ENCODE measurements at regions not wholly inside any gene's neighbourhood (a gene's known extent, or its start where the extent isn't known, plus 50 kb on each side); places are given as distances from the start of the nearest gene placed in this dataset.
"Not testable (repeated sequence)": the region's sequence is repeated elsewhere in the genome, so short reads cannot be mapped to it uniquely, and the experiment has no call there.

DNA sequence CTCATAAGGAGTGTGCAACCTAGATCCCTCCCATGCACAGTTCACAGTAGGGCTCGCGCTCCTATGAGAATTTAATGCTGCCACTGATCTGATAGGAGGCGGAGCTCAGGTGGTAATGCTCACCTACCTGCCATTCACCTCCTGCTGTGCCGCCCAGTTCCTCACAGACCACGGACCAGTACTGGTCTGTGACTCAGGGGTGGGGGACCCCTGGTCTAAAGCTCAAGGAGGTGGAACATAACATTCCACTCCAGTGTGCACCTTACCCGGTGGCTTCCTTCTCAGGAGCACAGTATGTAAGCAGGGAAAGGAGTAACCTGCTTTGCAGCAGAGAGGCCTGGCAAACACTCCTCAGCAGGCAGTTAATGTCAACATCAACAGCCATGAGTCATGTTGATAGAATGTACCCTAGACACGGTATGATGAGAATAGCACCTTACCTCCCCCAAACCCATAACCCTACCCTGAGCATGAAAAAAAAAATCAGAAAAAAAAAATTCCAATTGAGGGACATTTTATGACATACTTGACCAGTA lies 273.5 kb downstream of the FGFR2 start:
- intact Hi-C loops (cut with DNase I), result no loop called here
- H3K9me3 ChIP-seq, result no peaks in the 10 kb centered on the region
- H3K27ac ChIP-seq, result peak overlapping the region in 1 of 4 donors; percentile 27
- no peaks in the 10 kb centered on the region for H3K4me1 ChIP-seq
- 57 to 62% methylated on average over 7 of the region's 7 CpGs for WGBS, 2 donors
- H3K27me3 ChIP-seq, result no peaks in the 10 kb centered on the region
- no peak for DNase-seq
- TF ChIP-seq, protein P1, sequence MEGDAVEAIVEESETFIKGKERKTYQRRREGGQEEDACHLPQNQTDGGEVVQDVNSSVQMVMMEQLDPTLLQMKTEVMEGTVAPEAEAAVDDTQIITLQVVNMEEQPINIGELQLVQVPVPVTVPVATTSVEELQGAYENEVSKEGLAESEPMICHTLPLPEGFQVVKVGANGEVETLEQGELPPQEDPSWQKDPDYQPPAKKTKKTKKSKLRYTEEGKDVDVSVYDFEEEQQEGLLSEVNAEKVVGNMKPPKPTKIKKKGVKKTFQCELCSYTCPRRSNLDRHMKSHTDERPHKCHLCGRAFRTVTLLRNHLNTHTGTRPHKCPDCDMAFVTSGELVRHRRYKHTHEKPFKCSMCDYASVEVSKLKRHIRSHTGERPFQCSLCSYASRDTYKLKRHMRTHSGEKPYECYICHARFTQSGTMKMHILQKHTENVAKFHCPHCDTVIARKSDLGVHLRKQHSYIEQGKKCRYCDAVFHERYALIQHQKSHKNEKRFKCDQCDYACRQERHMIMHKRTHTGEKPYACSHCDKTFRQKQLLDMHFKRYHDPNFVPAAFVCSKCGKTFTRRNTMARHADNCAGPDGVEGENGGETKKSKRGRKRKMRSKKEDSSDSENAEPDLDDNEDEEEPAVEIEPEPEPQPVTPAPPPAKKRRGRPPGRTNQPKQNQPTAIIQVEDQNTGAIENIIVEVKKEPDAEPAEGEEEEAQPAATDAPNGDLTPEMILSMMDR (IDR thresholded peaks at IDR 0.05), result no peak
- no peak for FAIRE-seq
- ATAC-seq, result peak; percentile 38 to 79 (median 54)
- no peaks in the 10 kb centered on the region for H3K36me3 ChIP-seq
- H3K4me3 ChIP-seq, result no peak overlapping the region

DNA sequence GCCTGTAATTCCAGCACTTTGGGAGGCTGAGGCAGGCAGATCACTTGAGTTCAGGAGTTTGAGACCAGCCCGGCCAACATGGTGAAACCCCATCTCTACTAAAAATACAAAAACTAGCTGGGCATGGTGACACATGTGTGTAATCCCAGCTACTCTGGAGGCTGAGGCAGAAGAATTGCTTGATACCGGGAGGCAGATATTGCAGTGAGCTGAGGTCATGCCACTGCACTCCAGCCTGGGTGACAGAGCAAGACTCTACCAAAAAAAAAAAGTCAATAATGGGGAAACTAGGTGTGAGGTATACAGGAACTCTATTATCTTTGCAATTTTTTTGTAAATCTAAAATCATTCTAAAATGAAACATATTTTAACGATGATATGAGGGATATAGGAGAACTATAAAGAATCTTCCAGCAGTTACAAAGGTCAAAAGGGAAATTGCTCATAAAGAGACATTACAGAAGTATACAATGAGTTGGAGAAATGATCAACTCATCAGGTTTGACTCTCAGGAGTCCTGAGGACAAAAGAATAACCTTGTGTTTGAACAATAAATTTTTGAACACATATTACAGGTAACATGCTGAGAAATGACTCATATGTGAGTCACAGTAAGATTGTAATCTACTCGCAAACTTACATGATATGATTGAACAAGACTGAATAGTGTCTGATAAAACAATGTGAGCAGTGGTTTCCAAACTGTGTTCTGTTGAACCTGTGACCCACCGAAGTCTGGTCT lies 272.6 kb downstream of the FGFR2 start:
- no peaks in the 10 kb centered on the region for H3K4me1 ChIP-seq
- intact Hi-C loops (cut with DNase I), result no loop called here
- DNase-seq, result no peak
- TF ChIP-seq, protein P1 (IDR thresholded peaks at IDR 0.05), result no peak
- peak in 3 of 4 donors; percentile 21 to 65 (median 63) for ATAC-seq
- H3K9me3 ChIP-seq, result no peaks in the 10 kb centered on the region
- 53 to 62% methylated on average over 5 of the region's 5 CpGs for WGBS, 2 donors
- no peak overlapping the region for H3K4me3 ChIP-seq
- H3K27me3 ChIP-seq, result no peaks in the 10 kb centered on the region
- no peaks in the 10 kb centered on the region for H3K36me3 ChIP-seq
- FAIRE-seq, result no peak
- H3K27ac ChIP-seq, result peak overlapping the region in 2 of 4 donors; percentile 5 to 27

DNA sequence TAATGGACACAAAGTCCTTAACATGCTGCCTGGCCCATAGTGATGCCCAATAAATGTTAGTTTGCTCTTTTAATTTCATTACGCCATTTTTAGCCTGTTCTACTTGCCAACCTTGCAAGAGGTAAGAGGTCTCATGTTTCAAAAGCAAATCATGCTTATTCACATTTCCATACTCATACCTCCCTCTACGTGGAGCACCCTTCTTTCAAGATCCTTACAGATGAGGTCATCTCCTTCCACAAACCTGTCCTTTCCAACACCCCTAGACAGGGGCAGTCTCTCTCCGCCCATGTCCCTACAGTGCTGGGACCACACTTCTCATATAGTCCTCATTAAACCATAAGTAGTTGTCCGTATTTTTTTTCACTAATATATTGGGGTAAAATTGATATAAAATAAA lies 271.3 kb downstream of the FGFR2 start:
- H3K27ac ChIP-seq, result no peak overlapping the region

DNA sequence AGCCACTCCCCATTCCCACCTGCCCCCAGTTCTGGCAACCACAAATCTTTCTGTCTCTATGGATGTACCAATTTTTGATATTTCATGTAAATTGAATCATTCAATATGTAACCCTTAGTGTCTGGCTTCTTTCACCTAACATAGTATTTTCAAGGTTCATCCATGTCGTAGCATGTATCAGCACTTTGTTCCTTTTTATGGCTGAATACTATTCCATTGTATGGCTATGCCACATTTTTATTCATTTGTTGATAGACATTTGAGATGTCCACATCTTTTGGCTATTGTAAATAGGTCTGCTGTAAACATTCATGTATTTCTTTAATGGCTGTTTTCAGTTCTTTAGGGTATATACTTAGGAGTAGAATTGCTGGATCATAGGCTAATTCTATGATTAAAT lies 270.5 kb downstream of the FGFR2 start:
- H3K27ac ChIP-seq, result no peak overlapping the region
- TF ChIP-seq, protein P1 (IDR thresholded peaks at IDR 0.05), result no peak
- H3K4me1 ChIP-seq, result no peaks in the 10 kb centered on the region
- H3K36me3 ChIP-seq, result no peaks in the 10 kb centered on the region
- no peak for ATAC-seq
- intact Hi-C loops (cut with DNase I), result no loop called here
- no peaks in the 10 kb centered on the region for H3K27me3 ChIP-seq
- no peaks in the 10 kb centered on the region for H3K9me3 ChIP-seq
- no peak for DNase-seq
- 90 to 95% methylated on average over 1 of the region's 1 CpG for WGBS, 2 donors
- FAIRE-seq, result no peak
- H3K4me3 ChIP-seq, result no peak overlapping the region

More for the DNA sequence above, 271.3 kb downstream of the FGFR2 start:
- no peaks in the 10 kb centered on the region for H3K4me1 ChIP-seq
- H3K27me3 ChIP-seq, result no peaks in the 10 kb centered on the region
- FAIRE-seq (no peak), ATAC-seq (no peak), DNase-seq (no peak)
- no peaks in the 10 kb centered on the region for H3K36me3 ChIP-seq
- no peaks in the 10 kb centered on the region for H3K9me3 ChIP-seq
- TF ChIP-seq, protein P1 (IDR thresholded peaks at IDR 0.05), result no peak
- intact Hi-C loops (cut with DNase I), result no loop called here
- 63 to 79% methylated on average over 4 of the region's 4 CpGs for WGBS, 2 donors
- H3K4me3 ChIP-seq, result no peak overlapping the region

DNA sequence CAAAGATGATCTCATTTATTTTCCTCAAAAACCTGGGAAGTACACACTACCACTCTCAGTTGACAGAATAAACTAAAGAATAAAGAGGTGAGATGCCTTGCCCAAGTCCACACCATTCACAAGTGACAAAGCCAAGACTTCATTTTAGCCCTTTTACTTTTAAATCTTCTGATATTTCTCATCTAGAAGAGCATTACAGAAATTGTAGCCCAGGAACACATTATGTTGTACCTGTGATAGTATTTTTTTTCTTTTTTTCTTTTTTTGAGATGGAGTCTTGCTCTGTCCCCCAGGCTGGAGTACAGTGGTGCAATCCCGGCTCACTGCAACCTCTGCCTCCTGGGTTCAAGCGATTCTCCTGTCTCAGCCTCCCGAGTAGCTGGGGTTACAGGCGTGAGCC lies 268.6 kb downstream of the FGFR2 start:
- ATAC-seq; H3K27me3 ChIP-seq; intact Hi-C loops (cut with DNase I); H3K27ac ChIP-seq; FAIRE-seq; DNase-seq; H3K36me3 ChIP-seq; H3K9me3 ChIP-seq; H3K4me1 ChIP-seq; H3K4me3 ChIP-seq: not testable (repeated sequence)
- WGBS, 2 donors, result 82 to 95% methylated on average over 4 of the region's 4 CpGs
